ENCODE measurements at regions not wholly inside any gene's neighbourhood (a gene's known extent, or its start where the extent isn't known, plus 50 kb on each side); places are given as distances from the start of the nearest gene placed in this dataset.

DNA sequence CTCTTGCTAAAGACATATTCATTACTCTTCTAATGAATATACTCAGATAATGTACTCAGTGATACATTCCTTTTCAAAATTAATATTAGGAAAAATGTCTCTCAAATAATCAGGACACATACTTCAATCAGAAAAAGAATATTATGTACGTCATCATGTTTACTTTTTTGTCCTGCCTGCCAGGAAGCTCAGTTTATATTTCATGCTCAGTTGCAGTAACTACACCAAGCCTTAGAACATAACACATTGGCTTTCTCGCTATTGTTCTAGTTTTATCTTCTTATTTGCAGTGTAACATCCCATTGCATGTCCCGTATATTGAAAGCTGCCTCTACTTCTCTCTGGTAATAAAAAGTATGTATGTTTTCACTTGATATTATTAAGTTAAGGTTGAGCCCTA lies 181.5 kb upstream of the LPP start:
- peaks cover 42% of the 10 kb centered on the region for H3K36me3 ChIP-seq (ENCODE audit: control insufficient read depth, low read length)
- peaks cover 28% of the 10 kb centered on the region for H3K79me2 ChIP-seq (ENCODE audit: control insufficient read depth, low read length)
- no peaks in the 10 kb centered on the region for H4K20me1 ChIP-seq (ENCODE audit: control insufficient read depth, insufficient read depth, low read depth, low read length)
- no peaks in the 10 kb centered on the region for H3K9me2 ChIP-seq (replicated peaks; ENCODE audit: control insufficient read depth, low read length)
- H3K4me3 ChIP-seq (ENCODE audit: low read length) = peak overlapping the region; percentile 67
- peak overlapping the region; percentile 99 for H3K27ac ChIP-seq (ENCODE audit: low read depth, low read length)
- H3K4me2 ChIP-seq (ENCODE audit: low read length) = peak overlapping the region; percentile 84
- H3F3A ChIP-seq (ENCODE audit: control insufficient read depth, insufficient read depth) = peaks cover 94% of the 10 kb centered on the region
- TF ChIP-seq EZH2phosphoT487 (IDR thresholded peaks at IDR 0.05; ENCODE audit: borderline replicate concordance, low read length) = no peak
- TF ChIP-seq, protein P1, sequence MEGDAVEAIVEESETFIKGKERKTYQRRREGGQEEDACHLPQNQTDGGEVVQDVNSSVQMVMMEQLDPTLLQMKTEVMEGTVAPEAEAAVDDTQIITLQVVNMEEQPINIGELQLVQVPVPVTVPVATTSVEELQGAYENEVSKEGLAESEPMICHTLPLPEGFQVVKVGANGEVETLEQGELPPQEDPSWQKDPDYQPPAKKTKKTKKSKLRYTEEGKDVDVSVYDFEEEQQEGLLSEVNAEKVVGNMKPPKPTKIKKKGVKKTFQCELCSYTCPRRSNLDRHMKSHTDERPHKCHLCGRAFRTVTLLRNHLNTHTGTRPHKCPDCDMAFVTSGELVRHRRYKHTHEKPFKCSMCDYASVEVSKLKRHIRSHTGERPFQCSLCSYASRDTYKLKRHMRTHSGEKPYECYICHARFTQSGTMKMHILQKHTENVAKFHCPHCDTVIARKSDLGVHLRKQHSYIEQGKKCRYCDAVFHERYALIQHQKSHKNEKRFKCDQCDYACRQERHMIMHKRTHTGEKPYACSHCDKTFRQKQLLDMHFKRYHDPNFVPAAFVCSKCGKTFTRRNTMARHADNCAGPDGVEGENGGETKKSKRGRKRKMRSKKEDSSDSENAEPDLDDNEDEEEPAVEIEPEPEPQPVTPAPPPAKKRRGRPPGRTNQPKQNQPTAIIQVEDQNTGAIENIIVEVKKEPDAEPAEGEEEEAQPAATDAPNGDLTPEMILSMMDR (IDR thresholded peaks at IDR 0.05; ENCODE audit: low read depth, low read length, poor library complexity, severe bottlenecking) = no peak
- H3K27me3 ChIP-seq (ENCODE audit: control insufficient read depth, low read length) = no peaks in the 10 kb centered on the region
- peaks cover 100% of the 10 kb centered on the region for H3K4me1 ChIP-seq (ENCODE audit: control insufficient read depth, low read length)
- H3K9me3 ChIP-seq (ENCODE audit: control insufficient read depth, insufficient read depth, low read length) = peaks cover under 1% of the 10 kb centered on the region

DNA sequence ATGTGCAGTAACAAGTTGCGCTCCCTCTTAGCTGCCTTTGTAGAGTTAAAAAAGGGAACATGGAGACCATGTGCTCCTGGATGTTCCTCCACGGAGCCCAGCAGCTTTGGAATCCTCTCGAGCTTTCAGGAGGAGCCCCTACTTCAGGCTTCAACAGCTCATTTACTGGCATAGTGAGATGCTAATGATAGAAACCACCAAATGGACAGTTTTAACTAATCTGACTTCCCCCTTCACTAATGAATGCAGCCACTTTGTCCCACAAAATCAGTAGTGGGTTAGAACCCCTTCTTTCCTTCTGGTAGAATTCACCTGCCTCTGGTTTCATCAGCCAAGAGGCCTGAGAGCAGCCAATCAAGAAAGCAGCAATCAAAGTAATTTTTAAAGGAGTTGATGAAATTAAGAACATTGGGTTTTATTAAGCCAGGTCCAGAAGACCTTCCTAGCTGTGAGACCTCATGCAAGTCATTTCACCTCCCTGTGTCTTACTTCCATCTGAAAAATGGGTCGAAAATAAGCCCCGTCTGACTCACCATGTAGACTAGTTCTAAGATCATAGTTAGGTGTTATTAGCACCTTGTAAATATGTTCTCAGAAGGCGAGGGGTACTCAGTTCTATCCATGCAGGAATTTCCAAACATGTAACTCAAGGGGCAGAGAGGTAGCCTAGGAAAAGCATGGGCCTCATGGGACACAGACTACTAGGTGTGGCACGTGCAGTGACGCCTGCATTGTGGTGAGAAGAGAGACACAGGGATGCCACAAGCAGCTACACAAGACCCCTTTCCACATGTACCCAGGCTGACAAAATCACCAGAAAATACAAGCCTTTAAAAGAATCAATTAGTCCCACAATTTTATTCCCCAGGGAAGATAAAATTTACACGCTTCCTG lies 179.7 kb upstream of the LPP start:
- Histone ChIP-seq H4K20me1 (ENCODE audit: control insufficient read depth, insufficient read depth, low read depth, low read length) (no peaks in the 10 kb centered on the region), H3K27me3 (ENCODE audit: control insufficient read depth, low read length) (no peaks in the 10 kb centered on the region), H3K4me1 (ENCODE audit: control insufficient read depth, low read length) (peaks cover 100% of the 10 kb centered on the region), H3F3A (ENCODE audit: control insufficient read depth, insufficient read depth) (peaks cover 94% of the 10 kb centered on the region), H3K79me2 (ENCODE audit: control insufficient read depth, low read length) (peaks cover 28% of the 10 kb centered on the region), H3K4me3 (ENCODE audit: low read length) (peak overlapping the region; percentile 67), H3K9me2 (replicated peaks; ENCODE audit: control insufficient read depth, low read length) (no peaks in the 10 kb centered on the region), H3K4me2 (ENCODE audit: low read length) (peak overlapping the region; percentile 84), H3K36me3 (ENCODE audit: control insufficient read depth, low read length) (peaks cover 45% of the 10 kb centered on the region), H3K27ac (ENCODE audit: low read depth, low read length) (peak overlapping the region; percentile 99), H3K9me3 (ENCODE audit: control insufficient read depth, insufficient read depth, low read length) (peaks cover 9% of the 10 kb centered on the region)
- TF ChIP-seq EZH2phosphoT487 (IDR thresholded peaks at IDR 0.05; ENCODE audit: borderline replicate concordance, low read length) = no peak
- TF ChIP-seq, protein P1 (IDR thresholded peaks at IDR 0.05; ENCODE audit: low read depth, low read length, poor library complexity, severe bottlenecking) = no peak

DNA sequence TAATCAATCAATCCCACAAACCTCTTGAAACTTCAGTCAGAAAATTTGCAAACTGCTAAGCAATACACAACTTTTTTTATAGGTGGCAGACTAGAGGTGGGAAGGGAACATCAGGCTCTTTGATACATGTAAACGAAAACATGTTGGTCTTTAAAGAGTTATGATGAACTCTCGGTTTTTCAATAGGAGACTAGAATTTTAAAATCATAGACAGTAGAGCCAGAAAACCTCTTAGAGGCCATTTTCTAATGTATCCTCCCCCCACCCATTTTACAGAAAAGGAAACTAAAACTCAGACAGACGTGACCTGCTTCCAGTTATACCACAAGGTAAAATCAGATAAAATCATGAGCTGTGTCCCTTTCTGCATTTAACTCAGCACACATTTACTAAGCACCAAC lies 179.1 kb upstream of the LPP start:
- peak overlapping the region; percentile 84 for H3K4me2 ChIP-seq (ENCODE audit: low read length)

More for the DNA sequence above, 179.1 kb upstream of the LPP start:
- peaks cover 9% of the 10 kb centered on the region for H3K9me3 ChIP-seq (ENCODE audit: control insufficient read depth, insufficient read depth, low read length)
- H3K79me2 ChIP-seq (ENCODE audit: control insufficient read depth, low read length) = peaks cover 28% of the 10 kb centered on the region
- H3K4me1 ChIP-seq (ENCODE audit: control insufficient read depth, low read length) = peaks cover 100% of the 10 kb centered on the region
- peak overlapping the region; percentile 63 for H3K4me3 ChIP-seq (ENCODE audit: low read length)
- peaks cover 93% of the 10 kb centered on the region for H3F3A ChIP-seq (ENCODE audit: control insufficient read depth, insufficient read depth)
- H3K9me2 ChIP-seq (replicated peaks; ENCODE audit: control insufficient read depth, low read length) = no peaks in the 10 kb centered on the region
- TF ChIP-seq EZH2phosphoT487 (IDR thresholded peaks at IDR 0.05; ENCODE audit: borderline replicate concordance, low read length) = no peak
- TF ChIP-seq, protein P1 (IDR thresholded peaks at IDR 0.05; ENCODE audit: low read depth, low read length, poor library complexity, severe bottlenecking) = peak; percentile 71
- H3K36me3 ChIP-seq (ENCODE audit: control insufficient read depth, low read length) = peaks cover 45% of the 10 kb centered on the region
- H3K27ac ChIP-seq (ENCODE audit: low read depth, low read length) = peak overlapping the region; percentile 99
- H4K20me1 ChIP-seq (ENCODE audit: control insufficient read depth, insufficient read depth, low read depth, low read length) = no peaks in the 10 kb centered on the region
- no peaks in the 10 kb centered on the region for H3K27me3 ChIP-seq (ENCODE audit: control insufficient read depth, low read length)
